Left kidney (tissue), 1 donor: ENCODE measurements at regions not wholly inside any gene's neighbourhood (a gene's known extent, or its start where the extent isn't known, plus 50 kb on each side); places are given as distances from the start of the nearest gene placed in this dataset.

Experiments used
- DNase-seq: peaks from one replicate; pipeline ENCODE4 v3.0.0-alpha.2; 2013

GRCh38 chr15:70505936-70506912 lies 257.1 kb downstream of the UACA start:
- no peak for DNase-seq

- no peak for DNase-seq
Observed at GRCh38 chr15:70505411-70505919, 257.9 kb downstream of the UACA start.

- no peak for DNase-seq
Observed at GRCh38 chr15:70504988-70505387, 258.4 kb downstream of the UACA start.

- no peak for DNase-seq
Observed at GRCh38 chr15:70504299-70504951, 258.9 kb downstream of the UACA start.

- no peak for DNase-seq
Observed at GRCh38 chr15:70503798-70504298, 259.5 kb downstream of the UACA start.

- DNase-seq = no peak
Observed at GRCh38 chr15:70503073-70503745, 260.1 kb downstream of the UACA start.

- no peak for DNase-seq
Observed at GRCh38 chr15:70502529-70502928, 260.8 kb downstream of the UACA start.

GRCh38 chr15:70501849-70502248 lies 261.5 kb downstream of the UACA start:
- DNase-seq = no peak

GRCh38 chr15:70501121-70501727 lies 262.1 kb downstream of the UACA start:
- DNase-seq = no peak

- no peak for DNase-seq
Observed at GRCh38 chr15:70499791-70500190, 263.6 kb downstream of the UACA start.

- DNase-seq = no peak
Observed at GRCh38 chr15:70498096-70498626, 265.2 kb downstream of the UACA start.

- no peak for DNase-seq
Observed at GRCh38 chr15:70497661-70498060, 265.7 kb downstream of the UACA start.

- DNase-seq = no peak
Observed at GRCh38 chr15:70495991-70496599, 267.3 kb downstream of the UACA start.

GRCh38 chr15:70494852-70495571 lies 268.3 kb downstream of the UACA start:
- DNase-seq = no peak

GRCh38 chr15:70494517-70494851 lies 268.9 kb downstream of the UACA start:
- DNase-seq = no peak

- DNase-seq = no peak
Observed at GRCh38 chr15:70493787-70494516, 269.4 kb downstream of the UACA start.

GRCh38 chr15:70493376-70493775 lies 270.0 kb downstream of the UACA start:
- DNase-seq = no peak

- DNase-seq = no peak
Observed at GRCh38 chr15:70492240-70493177, 270.8 kb downstream of the UACA start.

- DNase-seq = no peak
Observed at GRCh38 chr15:70491641-70492040, 271.7 kb downstream of the UACA start.
